Epithelial cell of esophagus (primary cell): ENCODE measurements at regions not wholly inside any gene's neighbourhood (a gene's known extent, or its start where the extent isn't known, plus 50 kb on each side); places are given as distances from the start of the nearest gene placed in this dataset.
A peak's percentile ranks its signal among the peaks of the same experiment; 100 is the strongest.

Source experiments
- DNase-seq: peaks from one replicate; pipeline ENCODE4 v3.0.0; 2010; ENCODE audit warnings: low read depth
- H3K4me3 ChIP-seq: 2 replicates; pipeline ENCODE4 v1.5.1; 2011; ENCODE audit warnings: mild to moderate bottlenecking, low read length, control low read depth
- CTCF ChIP-seq: IDR thresholded peaks from 2 replicates; pipeline ENCODE4 v1.5.1; 2011; ENCODE audit warnings: low read depth, mild to moderate bottlenecking, low read length, control low read depth, inconsistent platforms; ENCODE audit not compliant: insufficient read depth; ENCODE audit errors: missing control alignments

- no peak overlapping the region for H3K4me3 ChIP-seq
- DNase-seq, result no peak
- no peak for TF ChIP-seq CTCF
These were observed 310.5 kb upstream of the DNAJC19 start for GRCh38 chr3:181300033-181300432.

- no peak overlapping the region for H3K4me3 ChIP-seq
- TF ChIP-seq CTCF, result no peak
- peak; percentile 53 for DNase-seq
These were observed 308.9 kb upstream of the DNAJC19 start for GRCh38 chr3:181298421-181298820.

- no peak overlapping the region for H3K4me3 ChIP-seq
- no peak for TF ChIP-seq CTCF
- peak; percentile 62 for DNase-seq
These were observed 303.4 kb upstream of the DNAJC19 start for GRCh38 chr3:181292984-181293383.

- no peak for TF ChIP-seq CTCF
- no peak for DNase-seq
- H3K4me3 ChIP-seq, result no peak overlapping the region
These were observed 301.4 kb upstream of the DNAJC19 start for GRCh38 chr3:181290941-181291340.

- H3K4me3 ChIP-seq, result no peak overlapping the region
- DNase-seq, result no peak
- no peak for TF ChIP-seq CTCF
These were observed 299.8 kb upstream of the DNAJC19 start for GRCh38 chr3:181289306-181289705.

- no peak for DNase-seq
- no peak overlapping the region for H3K4me3 ChIP-seq
- TF ChIP-seq CTCF, result no peak
These were observed 298.6 kb upstream of the DNAJC19 start for GRCh38 chr3:181288145-181288544.

GRCh38 chr3:181279239-181279565 lies 289.7 kb upstream of the DNAJC19 start:
- H3K4me3 ChIP-seq, result no peak overlapping the region
- DNase-seq, result no peak
- TF ChIP-seq CTCF, result no peak
